Heart right ventricle (tissue), 16 donors: ENCODE measurements at regions not wholly inside any gene's neighbourhood (a gene's known extent, or its start where the extent isn't known, plus 50 kb on each side); places are given as distances from the start of the nearest gene placed in this dataset.

Experiments
- ATAC-seq, 8 donors: fragments of 200-7000 bp; cut with Tn5 transposase; one replicate each; pipeline ENCODE4 v1.9.1; 2020; ENCODE audit warnings: mild to moderate bottlenecking in 8 of 8, moderate library complexity in 8 of 8, moderate number of reproducible peaks in 1 of 8
- DNase-seq, 2 donors: peaks; one replicate each; pipeline ENCODE4 v3.0.0-alpha.2; 2020
- H3K27ac ChIP-seq, 10 donors: fragments of 200-600 bp; sonication (generic) in 2 of 10; one replicate each; pipeline versions ENCODE4 v1.5.0 to v1.8.0; 2020 to 2022; ENCODE audit warnings: mild to moderate bottlenecking in 3 of 10
- H3K27me3 ChIP-seq, 7 donors: fragments of 200-600 bp; one replicate each; pipeline ENCODE4 v1.8.0; 2021 to 2022; ENCODE audit warnings: mild to moderate bottlenecking in 2 of 7
- H3K36me3 ChIP-seq, 9 donors: fragments of 200-600 bp; sonication (generic) in 1 of 9; one replicate each; pipeline versions ENCODE4 v1.5.0 to v1.8.0; 2020 to 2022; ENCODE audit warnings: mild to moderate bottlenecking in 2 of 9
- H3K4me1 ChIP-seq, 9 donors: fragments of 200-600 bp; sonication (generic) in 1 of 9; one replicate each; pipeline versions ENCODE4 v1.5.0 to v1.8.0; 2020 to 2022; ENCODE audit warnings: mild to moderate bottlenecking in 4 of 9
- H3K4me3 ChIP-seq, 10 donors: fragments of 200-600 bp; sonication (generic) in 2 of 10; one replicate each; pipeline versions ENCODE4 v1.5.0 to v1.8.0; 2020 to 2022; ENCODE audit warnings: mild to moderate bottlenecking in 7 of 10, moderate library complexity in 2 of 10
- H3K9me3 ChIP-seq, 11 donors: fragments of 200-600 bp in 10 of 11; sonication (generic) in 2 of 11; one replicate each; pipeline versions ENCODE4 v1.5.0 to v1.8.0; 2013 to 2022; ENCODE audit warnings: mild to moderate bottlenecking in 2 of 11, control low read depth in 1 of 11, moderate library complexity in 1 of 11
- WGBS, 2 donors: extraction: QIAGEN DNeasy Blood & Tissue Kit; methylation state at CpG; one replicate each; pipeline ENCODE4 v1.1.7; 2013; ENCODE audit warnings: inconsistent platforms in 1 of 2; 5-methylcytosine and 5-hydroxymethylcytosine counted together
- intact Hi-C, 10 donors: fragments of 100-400 bp; cut with DNase I; formaldehyde crosslinking; loops; one replicate each; pipeline versions ENCODE4 v1.11.1 to v1.14.2; 2022
- TF ChIP-seq, protein P1 (sequence below), 9 donors: fragments of 200-600 bp; sonication (generic) in 2 of 9; IDR thresholded peaks; one replicate each; pipeline versions ENCODE4 v1.5.0 to v1.8.0; 2021 to 2022; ENCODE audit warnings: antibody characterized with exemption in 9 of 9, mild to moderate bottlenecking in 5 of 9, moderate library complexity in 1 of 9
- donor health status: Arrhythmogenic right ventricular cardiomyopathy.
- donor health status: ischemic (EF 13 %, LVEDD 7.1; RV severe dilation, severe dysfunction).
- donor health status: healthy with polysubstance abuse.
- donor health status: DM: no; HTN: yes; CAD: no.
- donor health status: DM: no; HTN: no; CAD: no.
- donor health status: ischemic (EF 25% LVEDD 6.9; RV normal size, moderate dysfunction).
- donor health status: ischemic (EF 25% LVEDD 5.7; RV mildly dilated, moderate dysfunction).
- donor health status: healthy.
- donor health status: DM: yes; HTN: yes; CAD: no.
- donor health status: Ischemic cardiomyopathy.
- donor health status: ischemic (EF 35%, LVEDD 5.7; RV mildly dilated, moderate dysfunction).
- donor health status: nonischemic (EF 11% LVEDD 7.7; RV severe dilation, severe dysfunction).
- donor health status: DM: yes; HTN: yes; CAD: no.
- donor health status: PGD.
- donor health status: ischemic (EF 29% LVEDD 5.4; RV normal size, mild dysfunction).
- donor health status: nonischemic (EF 23%, LVEDD 6.1; RV moderate dilation, normal function).

DNA sequence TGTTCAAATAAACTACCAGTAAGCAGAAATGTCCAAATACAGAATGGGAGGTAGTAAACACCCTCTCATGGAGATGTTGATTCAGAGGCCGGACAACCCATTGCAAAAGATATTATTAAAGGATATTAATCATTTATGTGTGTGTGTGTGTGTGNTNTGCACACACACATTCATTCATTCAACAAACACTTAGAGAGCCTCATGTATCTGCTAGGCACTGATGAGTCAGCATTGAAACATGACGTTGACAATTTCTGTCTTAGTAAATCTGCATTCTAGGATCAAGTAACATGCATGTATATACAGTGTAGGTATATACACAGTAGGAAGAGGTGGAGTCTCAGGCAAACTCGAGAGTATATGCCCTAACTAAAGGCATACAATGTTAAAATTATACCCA, 187.0 kb downstream of the ZNF365 start:
- Histone ChIP-seq H3K4me1 (peaks cover 0 to 10% (median 3%) of the 10 kb centered on the region in 9 donors), H3K9me3 (no peaks in the 10 kb centered on the region), H3K36me3 (no peaks in the 10 kb centered on the region), H3K4me3 (no peak overlapping the region), H3K27ac (peak overlapping the region in 1 of 10 donors; percentile 8), H3K27me3 (no peaks in the 10 kb centered on the region)
- TF ChIP-seq, protein P1, sequence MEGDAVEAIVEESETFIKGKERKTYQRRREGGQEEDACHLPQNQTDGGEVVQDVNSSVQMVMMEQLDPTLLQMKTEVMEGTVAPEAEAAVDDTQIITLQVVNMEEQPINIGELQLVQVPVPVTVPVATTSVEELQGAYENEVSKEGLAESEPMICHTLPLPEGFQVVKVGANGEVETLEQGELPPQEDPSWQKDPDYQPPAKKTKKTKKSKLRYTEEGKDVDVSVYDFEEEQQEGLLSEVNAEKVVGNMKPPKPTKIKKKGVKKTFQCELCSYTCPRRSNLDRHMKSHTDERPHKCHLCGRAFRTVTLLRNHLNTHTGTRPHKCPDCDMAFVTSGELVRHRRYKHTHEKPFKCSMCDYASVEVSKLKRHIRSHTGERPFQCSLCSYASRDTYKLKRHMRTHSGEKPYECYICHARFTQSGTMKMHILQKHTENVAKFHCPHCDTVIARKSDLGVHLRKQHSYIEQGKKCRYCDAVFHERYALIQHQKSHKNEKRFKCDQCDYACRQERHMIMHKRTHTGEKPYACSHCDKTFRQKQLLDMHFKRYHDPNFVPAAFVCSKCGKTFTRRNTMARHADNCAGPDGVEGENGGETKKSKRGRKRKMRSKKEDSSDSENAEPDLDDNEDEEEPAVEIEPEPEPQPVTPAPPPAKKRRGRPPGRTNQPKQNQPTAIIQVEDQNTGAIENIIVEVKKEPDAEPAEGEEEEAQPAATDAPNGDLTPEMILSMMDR (IDR thresholded peaks at IDR 0.05), result no peak
- no peak for ATAC-seq
- intact Hi-C loops, result no loop called here
- DNase-seq, result no peak
- 63 to 69% methylated on average over 3 of the region's 3 CpGs for WGBS, 2 donors

DNA sequence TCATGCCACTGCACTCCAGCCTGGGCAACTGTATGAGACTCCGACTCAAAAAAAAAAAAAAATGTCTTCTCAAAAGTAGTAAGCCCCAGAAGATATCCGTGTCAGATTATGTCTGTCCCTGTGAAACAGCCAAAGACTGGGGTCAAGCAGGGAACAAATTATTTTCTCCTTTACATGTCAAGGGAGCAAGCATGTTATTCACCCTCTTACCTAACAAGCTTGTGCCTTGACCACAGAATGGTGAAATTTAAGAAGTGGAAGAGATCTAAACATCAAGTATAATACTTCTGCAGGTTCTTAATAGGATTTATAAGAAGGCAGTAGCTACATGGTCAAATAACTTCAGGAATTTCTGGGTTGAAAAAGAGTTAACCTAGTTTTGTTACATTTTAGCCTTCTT, 187.9 kb downstream of the ZNF365 start:
- Histone ChIP-seq H3K9me3 (no peaks in the 10 kb centered on the region), H3K27ac (no peak overlapping the region), H3K36me3 (no peaks in the 10 kb centered on the region), H3K27me3 (no peaks in the 10 kb centered on the region), H3K4me1 (peaks cover 0 to 10% (median 3%) of the 10 kb centered on the region in 9 donors), H3K4me3 (no peak overlapping the region)
- TF ChIP-seq, protein P1 (IDR thresholded peaks at IDR 0.05), result no peak
- no peak for ATAC-seq
- intact Hi-C loops, result no loop called here
- DNase-seq, result no peak
- WGBS, 2 donors, result 86 to 90% methylated on average over 2 of the region's 2 CpGs

DNA sequence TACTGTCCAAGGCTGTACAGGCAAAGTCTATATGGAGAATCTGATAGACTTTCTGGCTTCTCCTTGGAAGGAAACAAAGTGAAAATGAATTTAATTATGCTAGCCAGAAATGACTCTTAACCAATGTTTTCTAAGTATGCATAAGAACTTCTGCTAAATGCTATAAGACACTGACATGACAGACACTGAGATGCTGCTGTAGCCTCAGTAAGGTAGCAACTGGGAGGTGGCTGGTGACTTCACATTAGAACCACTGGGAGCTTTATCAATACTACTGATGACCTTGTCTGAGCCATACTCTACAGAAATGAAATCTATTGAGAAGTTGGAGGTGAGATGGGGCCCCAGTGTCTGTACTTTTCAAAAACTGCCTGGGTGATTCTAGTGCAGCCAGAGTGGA, 188.6 kb downstream of the ZNF365 start:
- intact Hi-C loops, result no loop called here
- Histone ChIP-seq H3K36me3 (no peaks in the 10 kb centered on the region), H3K27me3 (no peaks in the 10 kb centered on the region), H3K4me3 (no peak overlapping the region), H3K9me3 (no peaks in the 10 kb centered on the region), H3K27ac (peak overlapping the region in 2 of 10 donors; percentile 49 to 72), H3K4me1 (peaks cover 0 to 10% (median 3%) of the 10 kb centered on the region in 9 donors)
- DNase-seq, result no peak
- no peak for ATAC-seq
- TF ChIP-seq, protein P1 (IDR thresholded peaks at IDR 0.05), result no peak

DNA sequence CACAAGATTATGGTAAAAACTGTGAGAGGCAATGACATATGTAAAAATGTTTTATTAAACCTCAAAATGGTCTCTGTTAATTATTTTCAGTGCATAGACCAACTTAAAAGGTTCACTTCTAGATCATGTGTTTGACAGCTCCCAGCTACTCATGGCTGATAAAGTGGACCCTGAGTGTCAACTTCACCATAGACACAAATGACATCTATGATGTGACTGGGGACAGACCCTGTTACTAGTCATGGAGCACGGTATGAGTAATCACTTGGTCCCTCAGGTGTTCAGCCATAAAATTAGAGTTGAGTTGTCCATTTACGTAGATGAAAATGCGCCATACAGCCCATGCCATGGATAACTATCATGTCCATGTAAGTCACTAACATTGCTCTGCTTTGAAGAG, 199.8 kb downstream of the ZNF365 start:
- TF ChIP-seq, protein P1 (IDR thresholded peaks at IDR 0.05), result no peak
- H3K27me3 ChIP-seq, result peaks cover 0 to 18% (median 8%) of the 10 kb centered on the region in 7 donors
- no peak overlapping the region for H3K27ac ChIP-seq
- no peaks in the 10 kb centered on the region for H3K36me3 ChIP-seq
- WGBS, 2 donors, result 90 to 92% methylated on average over 3 of the region's 3 CpGs
- no peak overlapping the region for H3K4me3 ChIP-seq
- intact Hi-C loops, result no loop called here
- H3K4me1 ChIP-seq, result no peaks in the 10 kb centered on the region
- H3K9me3 ChIP-seq, result no peaks in the 10 kb centered on the region
- ATAC-seq (no peak), DNase-seq (no peak)
